SK-N-SH (cell line): ENCODE measurements at regions not wholly inside any gene's neighbourhood (a gene's known extent, or its start where the extent isn't known, plus 50 kb on each side); places are given as distances from the start of the nearest gene placed in this dataset.

Experiments used
- CTCF ChIP-seq: fragments of 200-600 bp; sonication (generic); IDR thresholded peaks from 2 replicates; pipeline ENCODE4 v1.6.1; 2017; ENCODE audit warnings: antibody characterized with exemption, mild to moderate bottlenecking, moderate library complexity
- FOXJ3 ChIP-seq: sonication (generic); formaldehyde crosslinking; IDR thresholded peaks from 2 replicates; pipeline ENCODE4 v1.5.1; 2020; ENCODE audit warnings: mild to moderate bottlenecking, missing genetic modification reagents
- GATA2 ChIP-seq: sonication (generic); formaldehyde crosslinking; IDR thresholded peaks from 2 replicates; pipeline ENCODE4 v1.5.0; 2020; ENCODE audit warnings: mild to moderate bottlenecking, missing genetic modification reagents
- POLR2AphosphoS5 ChIP-seq: IDR thresholded peaks from 2 replicates; pipeline ENCODE4 v1.6.1; 2012; ENCODE audit warnings: low read depth, low read length
- SMC3 ChIP-seq: IDR thresholded peaks from 2 replicates; pipeline ENCODE4 v1.6.1; 2012; ENCODE audit warnings: low read depth, low read length, improper control_type of control experiment
- TCF12 ChIP-seq: IDR thresholded peaks from 2 replicates; pipeline ENCODE4 v1.4.0; 2012
- YY1 ChIP-seq: IDR thresholded peaks from 2 replicates; pipeline ENCODE4 v1.4.0; 2012; ENCODE audit warnings: low read depth, mild to moderate bottlenecking
- TF ChIP-seq, protein P1 (sequence below): IDR thresholded peaks from 2 replicates; pipeline ENCODE4 v1.4.0; 2012; ENCODE audit warnings: low read depth

DNA sequence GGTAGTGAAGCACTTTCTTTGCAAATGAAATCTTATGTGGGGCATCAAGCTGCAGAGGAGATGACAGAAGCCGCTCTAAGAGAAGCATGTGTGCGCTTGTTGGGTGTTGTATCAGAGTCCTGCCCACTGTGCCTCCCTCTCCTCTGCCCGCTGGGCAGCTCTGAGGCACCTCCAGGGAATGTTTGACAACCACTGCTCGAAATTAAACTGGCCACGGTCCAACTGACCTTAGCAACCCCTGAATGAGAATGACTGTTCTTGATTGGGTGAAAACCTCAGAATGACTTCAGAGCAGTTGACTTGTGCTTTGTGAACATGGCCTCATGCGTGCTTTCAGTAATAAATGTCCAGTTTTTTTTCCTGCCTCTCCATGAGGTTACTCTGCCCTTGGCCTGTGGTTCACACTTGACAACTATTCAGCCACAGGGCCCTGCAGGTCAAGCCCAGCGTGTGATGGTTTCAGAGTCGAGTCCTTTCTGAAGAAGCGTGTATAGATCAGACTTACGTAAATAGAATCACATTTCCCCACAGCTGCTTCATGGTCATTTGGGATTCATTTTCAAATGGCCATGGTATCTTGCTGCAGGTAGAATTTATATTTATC, 94.9 kb downstream of the SLC4A3 start:
- TF ChIP-seq SMC3 (no peak), GATA2 (CRISPR knock-in tag) (no peak), TCF12 (no peak), CTCF (no peak), POLR2AphosphoS5 (no peak), FOXJ3 (CRISPR knock-in tag) (no peak), YY1 (no peak)
- TF ChIP-seq, protein P1, sequence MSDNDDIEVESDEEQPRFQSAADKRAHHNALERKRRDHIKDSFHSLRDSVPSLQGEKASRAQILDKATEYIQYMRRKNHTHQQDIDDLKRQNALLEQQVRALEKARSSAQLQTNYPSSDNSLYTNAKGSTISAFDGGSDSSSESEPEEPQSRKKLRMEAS = no peak
